ENCODE measurements at regions not wholly inside any gene's neighbourhood (a gene's known extent, or its start where the extent isn't known, plus 50 kb on each side); places are given as distances from the start of the nearest gene placed in this dataset.

DNA sequence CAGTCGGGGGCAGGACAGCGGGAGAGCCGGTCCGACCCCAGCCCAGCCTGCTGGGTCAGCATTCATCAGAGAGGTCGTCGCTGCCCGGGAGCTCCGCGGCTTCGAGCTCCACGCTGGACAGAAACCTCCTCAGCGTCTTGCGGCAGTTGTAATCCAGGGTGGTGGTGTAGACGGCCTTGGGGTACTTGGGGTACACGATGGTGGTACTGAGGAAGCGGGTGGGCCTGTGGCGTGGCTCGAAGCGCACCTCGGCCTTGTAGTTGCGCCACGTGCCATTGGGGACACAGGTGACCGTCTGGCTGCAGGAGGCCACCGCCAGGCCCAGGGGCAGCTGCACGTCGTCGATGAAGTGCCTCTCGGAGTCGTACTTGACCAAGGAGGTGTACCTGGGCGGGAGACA lies 90.5 kb upstream of the RPH3AL start (continued):
- no peak for TF ChIP-seq RFX5 (IDR thresholded peaks at IDR 0.05; ENCODE audit: borderline replicate concordance, low read depth, low read length)

Data from H1 (cell line).